DND-41 (cell line): ENCODE measurements at regions not wholly inside any gene's neighbourhood (a gene's known extent, or its start where the extent isn't known, plus 50 kb on each side); places are given as distances from the start of the nearest gene placed in this dataset.

Experiments used
- EZH2 ChIP-seq: IDR thresholded peaks from 3 replicates; pipeline ENCODE4 v1.6.1; 2012; ENCODE audit warnings: borderline replicate concordance, low read depth, mild to moderate bottlenecking, moderate library complexity, low read length, inconsistent platforms; ENCODE audit not compliant: severe bottlenecking
- TF ChIP-seq, protein P1 (sequence below): IDR thresholded peaks from 2 replicates; pipeline ENCODE4 v1.5.1; 2012; ENCODE audit warnings: borderline replicate concordance, low read length, moderate library complexity, mild to moderate bottlenecking; ENCODE audit not compliant: poor library complexity, severe bottlenecking; ENCODE audit errors: extremely low read depth

DNA sequence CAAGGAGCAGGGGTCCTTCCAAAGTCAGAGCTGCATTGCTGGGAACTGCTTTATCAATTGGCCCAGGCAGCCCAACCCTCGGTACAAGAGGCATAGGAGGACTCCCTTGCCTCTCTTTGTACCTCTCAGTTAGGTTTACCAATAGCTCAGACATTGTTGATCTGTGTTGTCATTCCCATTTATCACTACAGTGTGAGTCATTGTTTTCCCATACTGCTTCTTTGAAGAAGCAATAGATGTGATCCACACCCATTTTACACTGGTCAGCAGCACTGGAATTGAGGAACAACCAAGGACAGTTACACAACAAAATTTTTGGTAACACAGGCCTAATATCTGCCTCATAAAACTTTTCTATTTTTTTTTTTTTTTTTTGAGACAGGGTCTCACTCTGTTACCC, 307.2 kb downstream of the SNX13 start:
- TF ChIP-seq, protein P1, sequence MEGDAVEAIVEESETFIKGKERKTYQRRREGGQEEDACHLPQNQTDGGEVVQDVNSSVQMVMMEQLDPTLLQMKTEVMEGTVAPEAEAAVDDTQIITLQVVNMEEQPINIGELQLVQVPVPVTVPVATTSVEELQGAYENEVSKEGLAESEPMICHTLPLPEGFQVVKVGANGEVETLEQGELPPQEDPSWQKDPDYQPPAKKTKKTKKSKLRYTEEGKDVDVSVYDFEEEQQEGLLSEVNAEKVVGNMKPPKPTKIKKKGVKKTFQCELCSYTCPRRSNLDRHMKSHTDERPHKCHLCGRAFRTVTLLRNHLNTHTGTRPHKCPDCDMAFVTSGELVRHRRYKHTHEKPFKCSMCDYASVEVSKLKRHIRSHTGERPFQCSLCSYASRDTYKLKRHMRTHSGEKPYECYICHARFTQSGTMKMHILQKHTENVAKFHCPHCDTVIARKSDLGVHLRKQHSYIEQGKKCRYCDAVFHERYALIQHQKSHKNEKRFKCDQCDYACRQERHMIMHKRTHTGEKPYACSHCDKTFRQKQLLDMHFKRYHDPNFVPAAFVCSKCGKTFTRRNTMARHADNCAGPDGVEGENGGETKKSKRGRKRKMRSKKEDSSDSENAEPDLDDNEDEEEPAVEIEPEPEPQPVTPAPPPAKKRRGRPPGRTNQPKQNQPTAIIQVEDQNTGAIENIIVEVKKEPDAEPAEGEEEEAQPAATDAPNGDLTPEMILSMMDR, result no peak
- no peak for TF ChIP-seq EZH2
